SK-N-DZ (cell line): ENCODE measurements at regions not wholly inside any gene's neighbourhood (a gene's known extent, or its start where the extent isn't known, plus 50 kb on each side); places are given as distances from the start of the nearest gene placed in this dataset.

Experiments
- DNase-seq: peaks from one replicate; pipeline ENCODE4 v3.0.0-alpha.2; 2015; ENCODE audit warnings: low spot score

- no peak for DNase-seq
Observed at GRCh38 chr5:68431186-68431585, 215.6 kb downstream of the PIK3R1 start.

GRCh38 chr5:68431601-68432337 is 216.2 kb downstream of the PIK3R1 start:
- no peak for DNase-seq

- DNase-seq = no peak
Observed at GRCh38 chr5:68432682-68433081, 217.1 kb downstream of the PIK3R1 start.

GRCh38 chr5:68433526-68433922 is 218.0 kb downstream of the PIK3R1 start:
- DNase-seq = no peak

- no peak for DNase-seq
Observed at GRCh38 chr5:68433923-68434879, 218.6 kb downstream of the PIK3R1 start.

GRCh38 chr5:68435611-68436010 is 220.1 kb downstream of the PIK3R1 start:
- no peak for DNase-seq

- DNase-seq = peak; percentile 89
Observed at GRCh38 chr5:68436686-68437520, 221.3 kb downstream of the PIK3R1 start.

GRCh38 chr5:68438876-68439275 is 223.3 kb downstream of the PIK3R1 start:
- DNase-seq = no peak

GRCh38 chr5:68440245-68440644 is 224.7 kb downstream of the PIK3R1 start:
- DNase-seq = no peak

- no peak for DNase-seq
Observed at GRCh38 chr5:68440651-68441050, 225.1 kb downstream of the PIK3R1 start.

- DNase-seq = no peak
Observed at GRCh38 chr5:68441309-68442073, 225.9 kb downstream of the PIK3R1 start.

- no peak for DNase-seq
Observed at GRCh38 chr5:68443091-68443490, 227.5 kb downstream of the PIK3R1 start.

- no peak for DNase-seq
Observed at GRCh38 chr5:68444048-68444447, 228.5 kb downstream of the PIK3R1 start.

GRCh38 chr5:68444833-68445232 is 229.3 kb downstream of the PIK3R1 start:
- DNase-seq = no peak

GRCh38 chr5:68445257-68446069 is 229.9 kb downstream of the PIK3R1 start:
- DNase-seq = no peak

GRCh38 chr5:68446070-68446357 is 230.5 kb downstream of the PIK3R1 start:
- no peak for DNase-seq

- DNase-seq = no peak
Observed at GRCh38 chr5:68446487-68446894, 230.9 kb downstream of the PIK3R1 start.

GRCh38 chr5:68447136-68447929 is 231.8 kb downstream of the PIK3R1 start:
- DNase-seq = peak; percentile 58

- no peak for DNase-seq
Observed at GRCh38 chr5:68449380-68449779, 233.8 kb downstream of the PIK3R1 start.
